Left hindlimb (tissue), 1 donor: ENCODE measurements at regions not wholly inside any gene's neighbourhood (a gene's known extent, or its start where the extent isn't known, plus 50 kb on each side); places are given as distances from the start of the nearest gene placed in this dataset.

Experiments used
- DNase-seq: peaks from one replicate; pipeline ENCODE4 v3.0.0-alpha.2; 2018

GRCh38 chr10:35758076-35758475, 116.0 kb upstream of the FZD8 start:
- peak; percentile 73 for DNase-seq

GRCh38 chr10:35754519-35754918, 112.4 kb upstream of the FZD8 start:
- DNase-seq: no peak

DNA sequence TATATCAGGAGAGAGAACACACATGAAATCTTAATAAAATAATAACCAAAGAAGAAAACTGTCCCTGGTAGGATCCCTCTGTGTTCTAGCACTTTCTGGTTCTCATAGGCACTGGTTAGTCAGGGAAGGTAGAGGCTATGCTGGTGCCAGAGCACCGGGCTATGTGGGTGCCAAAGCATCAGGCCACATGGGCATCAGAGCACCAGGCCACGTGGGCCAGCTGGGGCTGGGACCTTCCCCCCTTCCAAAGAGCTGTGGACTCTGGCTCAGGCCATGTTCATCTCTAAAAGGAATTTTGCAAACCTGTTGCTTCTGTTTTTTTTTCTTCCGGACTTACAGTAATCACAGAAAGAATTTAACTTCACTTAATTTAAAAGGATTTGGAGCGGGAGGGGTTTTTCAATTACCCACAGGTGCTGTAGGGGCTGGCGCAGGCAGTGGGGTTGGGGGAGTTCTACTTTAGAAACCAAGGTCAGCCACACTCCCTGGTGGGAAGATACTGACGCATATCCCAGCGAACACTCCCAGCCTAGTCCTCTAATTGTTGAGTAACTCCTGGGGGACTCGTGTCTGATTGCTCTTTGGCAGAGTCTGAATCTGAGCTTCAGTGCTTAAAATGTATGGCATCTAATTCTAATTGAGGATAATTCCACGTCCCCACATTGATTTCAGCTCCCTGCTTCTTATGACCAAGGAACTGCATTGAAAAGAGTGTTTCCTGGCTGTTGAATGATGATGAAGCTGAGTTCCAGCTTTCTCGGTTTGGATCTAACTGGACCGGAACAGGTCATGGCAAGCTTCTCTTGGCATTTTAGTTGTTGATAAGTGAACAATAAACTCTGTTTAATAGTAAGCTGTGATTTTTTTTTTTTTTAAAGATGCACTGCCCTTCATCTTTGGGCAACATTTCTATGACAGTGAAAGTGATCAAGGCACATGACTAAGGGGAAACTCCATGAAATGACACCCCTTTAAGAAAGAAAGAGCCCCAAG, 110.7 kb upstream of the FZD8 start:
- no peak for DNase-seq

DNA sequence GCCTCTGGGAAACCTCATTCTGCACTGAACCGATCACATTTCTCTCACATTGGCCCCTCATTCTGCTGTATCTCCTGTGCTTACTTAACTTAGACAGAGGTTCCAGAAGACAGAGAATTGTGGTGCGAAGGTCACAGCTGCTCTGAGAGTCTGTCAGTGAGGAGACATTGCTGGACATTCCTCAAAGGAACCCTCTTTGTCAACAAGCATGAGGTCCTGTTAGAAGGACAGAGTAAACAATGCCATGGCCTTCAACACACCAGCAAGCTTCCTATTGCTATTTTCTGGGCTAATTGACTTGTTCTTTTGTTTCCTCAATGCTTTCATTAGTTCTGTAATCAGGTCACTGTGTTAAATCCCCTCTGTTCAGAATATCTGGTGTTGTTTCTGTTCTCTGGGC, 109.3 kb upstream of the FZD8 start:
- DNase-seq: no peak

GRCh38 chr10:35749230-35749629, 107.1 kb upstream of the FZD8 start:
- no peak for DNase-seq

DNA sequence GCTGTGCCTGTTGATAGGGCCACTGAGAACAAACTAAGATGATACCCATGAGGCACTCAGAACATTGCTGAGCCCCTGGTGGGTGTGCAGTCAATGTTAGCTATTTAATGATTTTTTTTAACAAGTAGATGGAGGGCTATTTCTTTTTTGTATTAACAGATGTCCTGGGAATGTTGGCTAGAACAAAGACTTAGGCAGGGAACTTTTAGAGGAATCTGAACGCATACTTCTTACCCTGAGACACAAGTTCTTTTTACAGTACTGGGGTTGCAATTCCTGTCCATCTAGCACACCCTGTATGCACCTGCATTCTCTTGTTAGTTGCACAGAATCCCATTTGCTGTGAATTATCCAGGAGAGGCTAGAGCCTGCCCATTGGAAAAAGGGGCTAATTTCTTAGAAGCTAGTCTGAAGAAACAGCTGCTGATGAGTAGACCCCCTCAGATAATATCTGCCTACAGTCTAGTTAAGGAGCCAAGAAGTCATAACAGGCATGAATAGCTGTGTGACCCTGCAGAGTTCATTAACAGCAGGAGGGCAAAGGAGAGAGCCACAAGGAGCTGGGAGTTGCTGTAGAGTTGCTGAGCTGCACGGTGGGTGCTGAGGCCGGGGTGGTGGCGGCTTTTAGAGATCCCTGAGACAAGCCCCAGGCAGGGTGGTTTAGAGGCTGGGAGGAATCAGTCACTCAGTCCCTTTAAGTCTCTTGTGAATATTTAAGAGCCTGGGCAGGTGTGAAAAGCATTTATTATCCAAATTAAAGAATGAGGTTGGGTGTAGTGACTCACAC, 103.7 kb upstream of the FZD8 start:
- DNase-seq: no peak

- no peak for DNase-seq
Measured at GRCh38 chr10:35743851-35744250, 101.8 kb upstream of the FZD8 start.

DNA sequence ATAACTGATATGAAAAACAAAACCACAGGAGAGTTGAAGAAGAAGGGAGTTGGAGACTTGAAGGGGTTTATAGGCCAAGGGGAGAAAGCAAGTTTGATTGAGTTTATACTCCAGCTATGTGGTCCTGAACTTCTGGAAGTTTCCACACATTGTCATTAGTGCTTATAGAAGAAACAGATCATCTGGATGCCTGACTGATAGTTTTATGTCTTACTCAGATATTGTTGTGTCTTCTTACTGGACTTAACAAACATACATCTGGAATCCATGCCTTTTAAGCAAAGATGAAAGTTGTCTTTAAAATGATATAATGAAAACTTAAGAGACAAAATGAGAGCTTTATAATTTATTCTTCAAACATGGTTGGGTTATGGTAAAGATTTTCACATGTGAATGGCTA, 101.3 kb upstream of the FZD8 start:
- no peak for DNase-seq

GRCh38 chr10:35739998-35740397, 97.9 kb upstream of the FZD8 start:
- DNase-seq: no peak

- no peak for DNase-seq
Measured at GRCh38 chr10:35735412-35735811, 93.3 kb upstream of the FZD8 start.

DNA sequence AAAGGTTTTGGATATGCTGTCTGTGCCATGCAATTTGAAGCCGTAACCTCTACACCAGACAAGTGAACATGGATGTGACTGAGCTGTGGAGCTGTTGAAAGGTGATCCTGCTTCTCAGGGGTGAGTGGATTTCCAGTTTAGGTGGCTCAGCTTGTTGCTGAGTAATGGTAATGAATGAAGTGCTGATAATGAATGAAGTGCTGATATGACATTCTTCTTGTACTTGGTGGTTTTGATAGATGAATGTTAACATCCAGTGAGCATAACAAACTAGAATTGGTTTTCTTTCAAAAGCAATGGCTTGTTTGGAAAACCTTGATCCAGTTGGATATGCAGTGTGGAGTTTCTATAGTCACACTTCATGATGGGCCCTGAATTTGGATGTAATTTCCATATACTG, 89.7 kb upstream of the FZD8 start:
- DNase-seq: no peak

DNA sequence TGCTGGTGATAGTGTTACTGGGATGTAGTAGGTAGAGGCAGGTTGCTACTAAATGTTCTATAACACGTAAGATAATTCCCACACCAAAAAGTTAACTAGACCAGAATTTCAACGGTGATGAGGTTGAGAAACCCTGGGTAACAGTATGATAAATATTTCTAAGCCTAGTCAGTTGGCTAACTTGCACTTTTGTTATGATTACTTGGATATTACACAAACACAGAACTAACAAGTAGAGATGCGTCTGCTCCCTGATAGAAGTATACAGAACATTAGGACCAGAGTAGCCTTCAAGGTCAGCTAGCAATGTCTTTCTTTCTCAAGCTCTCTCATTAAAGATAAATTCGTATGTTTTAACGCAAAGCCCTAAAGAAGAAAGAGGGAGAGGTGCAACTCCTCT, 86.2 kb upstream of the FZD8 start:
- no peak for DNase-seq

- no peak for DNase-seq
Measured at GRCh38 chr10:35726846-35727245, 84.8 kb upstream of the FZD8 start.

GRCh38 chr10:35723992-35724391, 81.9 kb upstream of the FZD8 start:
- no peak for DNase-seq

DNA sequence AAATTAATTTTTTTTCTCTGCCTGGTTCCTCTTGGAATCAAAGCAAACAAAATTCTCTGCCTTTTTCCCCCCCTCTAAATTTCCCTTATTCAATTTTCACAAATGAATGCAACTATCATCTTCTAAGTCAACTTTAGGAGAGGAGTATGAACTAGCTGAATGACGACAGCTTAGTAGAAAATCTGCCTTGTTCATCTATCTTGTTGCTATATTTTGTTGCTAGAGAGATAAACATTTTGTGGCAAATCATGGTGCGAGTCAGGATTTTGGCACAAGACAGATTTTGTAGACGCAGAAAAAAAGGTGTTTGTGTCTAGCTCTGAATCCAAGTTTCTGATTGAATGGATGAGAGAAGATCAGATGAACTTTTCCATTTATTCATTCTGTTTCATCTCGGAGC, 81.0 kb upstream of the FZD8 start:
- DNase-seq: no peak

GRCh38 chr10:35722636-35723035, 80.5 kb upstream of the FZD8 start:
- DNase-seq: no peak

- no peak for DNase-seq
Measured at GRCh38 chr10:35722226-35722625, 80.1 kb upstream of the FZD8 start.

- DNase-seq: no peak
Measured at GRCh38 chr10:35720366-35720765, 78.3 kb upstream of the FZD8 start.

GRCh38 chr10:35716776-35717175, 74.7 kb upstream of the FZD8 start:
- no peak for DNase-seq

GRCh38 chr10:35712486-35712885, 70.4 kb upstream of the FZD8 start:
- DNase-seq: no peak

GRCh38 chr10:35711615-35712411, 69.7 kb upstream of the FZD8 start:
- no peak for DNase-seq

DNA sequence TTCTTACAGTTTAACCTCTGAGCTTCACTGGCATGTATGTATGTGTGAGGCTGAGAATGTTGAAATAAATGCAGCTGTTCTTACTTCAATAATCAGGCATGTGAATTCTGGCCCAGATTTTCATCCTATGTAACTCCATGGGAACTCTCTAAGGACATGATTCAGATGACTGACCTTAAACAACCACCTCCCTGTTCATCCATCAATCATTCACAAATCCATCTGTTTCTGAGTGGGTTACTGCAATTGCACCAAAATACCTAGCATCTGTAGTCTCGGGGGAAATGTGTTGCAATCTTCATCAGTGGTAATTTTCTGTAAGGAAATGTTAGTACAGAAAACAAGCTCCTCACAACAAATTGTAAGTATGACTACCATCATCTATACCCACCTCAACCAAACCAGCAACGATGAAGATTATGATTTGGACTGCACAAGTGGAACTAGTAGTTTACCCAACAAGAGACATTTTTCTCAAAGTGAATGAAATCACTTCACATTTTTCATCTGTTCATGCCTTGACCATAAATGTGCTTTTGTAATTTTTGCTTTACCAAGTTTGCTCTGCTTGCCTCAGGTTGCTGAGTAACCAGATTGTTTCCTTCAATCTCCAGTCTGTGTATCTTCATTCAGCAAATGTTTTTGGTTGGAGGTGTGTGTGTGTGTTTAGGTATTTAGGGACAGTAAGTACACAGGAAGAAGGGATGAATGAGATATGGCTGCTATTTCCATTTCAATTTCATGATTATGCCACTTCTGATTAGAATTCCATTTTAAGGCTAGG, 65.7 kb upstream of the FZD8 start:
- no peak for DNase-seq
